NCI-H345 treated with DMSO at 0.1 percent for 48 hours (cell line): ENCODE measurements at regions not wholly inside any gene's neighbourhood (a gene's known extent, or its start where the extent isn't known, plus 50 kb on each side); places are given as distances from the start of the nearest gene placed in this dataset.
"Not testable (repeated sequence)": the region's sequence is repeated elsewhere in the genome, so short reads cannot be mapped to it uniquely, and the experiment has no call there.

ENCODE experiments used
- DNase-seq: peaks from one replicate; lab custom pipeline; 2025; ENCODE audit not compliant: unreplicated experiment; lab: John Stamatoyannopoulos, UW

- DNase-seq = peak; percentile 67
Measured at GRCh38 chr2:8252997-8253694, 428.7 kb upstream of the ID2 start.

- DNase-seq = no peak
Measured at GRCh38 chr2:8253781-8254180, 428.1 kb upstream of the ID2 start.

GRCh38 chr2:8254214-8254613 lies 427.6 kb upstream of the ID2 start:
- not testable (repeated sequence) for DNase-seq

- no peak for DNase-seq
Measured at GRCh38 chr2:8254791-8255447, 426.9 kb upstream of the ID2 start.

- DNase-seq = no peak
Measured at GRCh38 chr2:8255448-8255800, 426.4 kb upstream of the ID2 start.

- DNase-seq = no peak
Measured at GRCh38 chr2:8256905-8257304, 425.0 kb upstream of the ID2 start.

GRCh38 chr2:8257502-8257901 lies 424.4 kb upstream of the ID2 start:
- no peak for DNase-seq

GRCh38 chr2:8258406-8258805 lies 423.4 kb upstream of the ID2 start:
- no peak for DNase-seq

GRCh38 chr2:8259106-8259840 lies 422.6 kb upstream of the ID2 start:
- no peak for DNase-seq

GRCh38 chr2:8259841-8260178 lies 422.0 kb upstream of the ID2 start:
- no peak for DNase-seq

GRCh38 chr2:8260213-8260612 lies 421.6 kb upstream of the ID2 start:
- DNase-seq = no peak

GRCh38 chr2:8263901-8264300 lies 418.0 kb upstream of the ID2 start:
- DNase-seq = no peak

GRCh38 chr2:8264981-8265380 lies 416.9 kb upstream of the ID2 start:
- no peak for DNase-seq

- DNase-seq = no peak
Measured at GRCh38 chr2:8265476-8266226, 416.2 kb upstream of the ID2 start.

GRCh38 chr2:8266563-8266962 lies 415.3 kb upstream of the ID2 start:
- no peak for DNase-seq

GRCh38 chr2:8267048-8267447 lies 414.8 kb upstream of the ID2 start:
- no peak for DNase-seq

GRCh38 chr2:8267721-8268120 lies 414.1 kb upstream of the ID2 start:
- DNase-seq = no peak

GRCh38 chr2:8268172-8268783 lies 413.6 kb upstream of the ID2 start:
- DNase-seq = no peak

GRCh38 chr2:8270699-8271098 lies 411.2 kb upstream of the ID2 start:
- no peak for DNase-seq

- no peak for DNase-seq
Measured at GRCh38 chr2:8271461-8271860, 410.4 kb upstream of the ID2 start.

GRCh38 chr2:8276026-8276425 lies 405.8 kb upstream of the ID2 start:
- DNase-seq = no peak
